IMR-90 (cell line): ENCODE measurements at regions not wholly inside any gene's neighbourhood (a gene's known extent, or its start where the extent isn't known, plus 50 kb on each side); places are given as distances from the start of the nearest gene placed in this dataset.

Experiments used
- ATAC-seq: fragments of 200-7000 bp; cut with Tn5 transposase; 2 replicates; pipeline ENCODE4 v1.9.1; 2020; ENCODE audit warnings: low read depth, mild to moderate bottlenecking, moderate library complexity
- BruUV-seq: library from RNA; stranded (reverse); fragments of 400-500 nt; replicated peaks from 2 replicates; lab custom pipeline; 2021; lab: Mats Ljungman, UMichigan
- CTCF ChIA-PET: fragments of 300-600 bp; formaldehyde crosslinking; extraction: SDS; loops from one replicate; lab custom pipeline; 2021; ENCODE audit warnings: antibody characterized with exemption; lab: Yijun Ruan, JAX
- POLR2A ChIA-PET: fragments of 300-600 bp; sonication (Branson Sonifier 250); formaldehyde crosslinking; loops from one replicate; lab custom pipeline; 2022; ENCODE audit warnings: antibody characterized with exemption; ENCODE audit not compliant: unreplicated experiment; lab: Charles Lee
- DNase-seq: peaks from one replicate; pipeline ENCODE4 v3.0.0; 2013
- H2AFZ ChIP-seq: replicated peaks from 2 replicates; pipeline ENCODE3; 2013; ENCODE audit warnings: low read length, mild to moderate bottlenecking; ENCODE audit not compliant: poor library complexity
- H2AK5ac ChIP-seq: 2 replicates; pipeline ENCODE4 v1.6.1; 2013; ENCODE audit warnings: low read depth, low read length, inconsistent platforms
- H2AK9ac ChIP-seq: replicated peaks from 2 replicates; pipeline ENCODE3; 2013; ENCODE audit warnings: mild to moderate bottlenecking, low read depth, low read length, moderate library complexity; ENCODE audit not compliant: poor library complexity
- H2BK120ac ChIP-seq: 2 replicates; pipeline ENCODE4 v1.6.1; 2013; ENCODE audit warnings: low read depth, low read length, inconsistent platforms
- H2BK15ac ChIP-seq: 3 replicates; pipeline ENCODE4 v1.6.1; 2013; ENCODE audit warnings: low read depth, low read length, inconsistent platforms
- H2BK20ac ChIP-seq: 2 replicates; pipeline ENCODE4 v1.6.1; 2013; ENCODE audit warnings: low read depth, mild to moderate bottlenecking, inconsistent platforms, low read length, moderate library complexity
- H2BK5ac ChIP-seq: 2 replicates; pipeline ENCODE4 v1.6.1; 2013; ENCODE audit warnings: mild to moderate bottlenecking, low read depth, low read length, inconsistent platforms; ENCODE audit not compliant: poor library complexity, severe bottlenecking
- H3K14ac ChIP-seq: replicated peaks from 2 replicates; pipeline ENCODE4 v1.6.1; 2013; ENCODE audit warnings: low read depth, low read length, inconsistent platforms
- H3K18ac ChIP-seq: 2 replicates; pipeline ENCODE4 v1.6.1; 2013; ENCODE audit warnings: low read depth, low read length, control low read depth
- H3K23ac ChIP-seq: 2 replicates; pipeline ENCODE4 v1.6.1; 2013; ENCODE audit warnings: low read depth, low read length, inconsistent platforms
- H3K27ac ChIP-seq: 2 replicates; pipeline ENCODE4 v1.5.1; 2013; ENCODE audit warnings: mild to moderate bottlenecking, control low read depth, low read length; ENCODE audit not compliant: insufficient read depth
- H3K27me3 ChIP-seq: 2 replicates; pipeline ENCODE4 v1.6.1; 2013; ENCODE audit warnings: low read length; ENCODE audit not compliant: control insufficient read depth, insufficient read depth
- H3K36me3 ChIP-seq: 2 replicates; pipeline ENCODE4 v1.6.1; 2013; ENCODE audit warnings: low read length, mixed read lengths; ENCODE audit not compliant: control insufficient read depth, insufficient read depth
- H3K4ac ChIP-seq: 2 replicates; pipeline ENCODE4 v1.6.1; 2013; ENCODE audit warnings: low read depth, low read length, inconsistent platforms
- H3K4me1 ChIP-seq: 2 replicates; pipeline ENCODE4 v1.6.1; 2013; ENCODE audit warnings: low read length, mixed read lengths; ENCODE audit not compliant: control insufficient read depth, insufficient read depth
- H3K4me2 ChIP-seq: 2 replicates; pipeline ENCODE4 v1.6.1; 2013; ENCODE audit warnings: low read depth, mild to moderate bottlenecking, control low read depth, low read length, moderate library complexity
- H3K4me3 ChIP-seq: 2 replicates; pipeline ENCODE4 v1.5.1; 2013; ENCODE audit warnings: low read depth, mild to moderate bottlenecking, control low read depth, low read length, moderate library complexity; ENCODE audit not compliant: insufficient read depth
- H3K56ac ChIP-seq: 2 replicates; pipeline ENCODE4 v1.6.1; 2013; ENCODE audit warnings: low read length, inconsistent platforms; ENCODE audit not compliant: insufficient read depth; ENCODE audit errors: extremely low read depth
- H3K79me1 ChIP-seq, 2 experiments: 2 replicates each; pipeline ENCODE4 v1.6.1; 2013; ENCODE audit warnings: low read length in 2 of 2, inconsistent platforms in 1 of 2, low read depth in 1 of 2
- H3K9ac ChIP-seq: 2 replicates; pipeline ENCODE4 v1.6.1; 2013; ENCODE audit warnings: low read depth, low read length, control low read depth
- H3K9me1 ChIP-seq: 2 replicates; pipeline ENCODE4 v1.6.1; 2013; ENCODE audit warnings: low read length, inconsistent platforms; ENCODE audit not compliant: insufficient read depth
- H3K9me3 ChIP-seq: 2 replicates; pipeline ENCODE4 v1.6.1; 2013; ENCODE audit warnings: low read length; ENCODE audit not compliant: control insufficient read depth, insufficient read depth
- H4K20me1 ChIP-seq: 2 replicates; pipeline ENCODE4 v1.6.1; 2013; ENCODE audit warnings: low read length, inconsistent platforms; ENCODE audit not compliant: insufficient read depth
- H4K5ac ChIP-seq: 2 replicates; pipeline ENCODE4 v1.6.1; 2013; ENCODE audit warnings: mild to moderate bottlenecking, low read depth, low read length, control low read depth
- H4K8ac ChIP-seq, 2 experiments: 2 replicates each; pipeline ENCODE4 v1.6.1; 2013; ENCODE audit warnings: low read depth in 2 of 2, low read length in 2 of 2, control low read depth in 1 of 2, inconsistent platforms in 1 of 2
- H4K91ac ChIP-seq: 2 replicates; pipeline ENCODE4 v1.6.1; 2013; ENCODE audit warnings: low read depth, low read length, inconsistent platforms; ENCODE audit not compliant: insufficient read depth
- BHLHE40 ChIP-seq: fragments of 150-350 bp; IDR thresholded peaks from 2 replicates; pipeline ENCODE4 v1.6.1; 2016; ENCODE audit warnings: mild to moderate bottlenecking, low read depth, low read length
- CEBPB ChIP-seq: IDR thresholded peaks from 2 replicates; pipeline ENCODE4 v1.6.1; 2012; ENCODE audit warnings: low read depth, low read length, improper control_type of control experiment
- CHD1 ChIP-seq: IDR thresholded peaks from 2 replicates; pipeline ENCODE4 v1.6.1; 2012; ENCODE audit warnings: low read depth, low read length, improper control_type of control experiment
- FOS ChIP-seq: fragments of 150-350 bp; IDR thresholded peaks from 2 replicates; pipeline ENCODE4 v1.6.1; 2016; ENCODE audit warnings: low read depth, low read length
- MAFK ChIP-seq: IDR thresholded peaks from 2 replicates; pipeline ENCODE4 v1.6.1; 2012; ENCODE audit warnings: low read depth, low read length, improper control_type of control experiment
- MAZ ChIP-seq: IDR thresholded peaks from 2 replicates; pipeline ENCODE4 v1.6.1; 2012; ENCODE audit warnings: low read depth, mild to moderate bottlenecking, low read length, improper control_type of control experiment, moderate library complexity, borderline replicate concordance
- MXI1 ChIP-seq: IDR thresholded peaks from 2 replicates; pipeline ENCODE4 v1.6.1; 2012; ENCODE audit warnings: low read depth, mild to moderate bottlenecking, low read length, moderate library complexity, borderline replicate concordance
- NFE2L2 ChIP-seq: fragments of 150-350 bp; IDR thresholded peaks from 2 replicates; pipeline ENCODE4 v1.6.1; 2016; ENCODE audit warnings: low read depth, mild to moderate bottlenecking, low read length
- POLR2A ChIP-seq: IDR thresholded peaks from 2 replicates; pipeline ENCODE4 v1.6.1; 2012; ENCODE audit warnings: mild to moderate bottlenecking, low read depth, low read length
- RAD21 ChIP-seq: IDR thresholded peaks from 2 replicates; pipeline ENCODE4 v1.6.1; 2012; ENCODE audit warnings: low read length, improper control_type of control experiment
- RCOR1 ChIP-seq: IDR thresholded peaks from 2 replicates; pipeline ENCODE4 v1.6.1; 2012; ENCODE audit warnings: mild to moderate bottlenecking, low read length, improper control_type of control experiment; ENCODE audit not compliant: insufficient replicate concordance
- RFX5 ChIP-seq: IDR thresholded peaks from 2 replicates; pipeline ENCODE4 v1.8.0; 2012; ENCODE audit warnings: low read depth, mild to moderate bottlenecking, low read length, moderate library complexity
- SMC3 ChIP-seq: fragments of 150-350 bp; IDR thresholded peaks from 2 replicates; pipeline ENCODE4 v1.6.1; 2016; ENCODE audit warnings: low read depth, mild to moderate bottlenecking, antibody characterized with exemption, low read length, moderate library complexity
- WGBS, 2 experiments: methylation state at CpG; one replicate each; pipeline versions ENCODE4 v1.1.5 to v1.1.7; 2013; ENCODE audit warnings: missing lambda C conversion rate in 2 of 2; ENCODE audit not compliant: insufficient read length in 1 of 2; ENCODE audit errors: extremely low coverage in 2 of 2; 5-methylcytosine and 5-hydroxymethylcytosine counted together
- dilution Hi-C: fragments of 300-500 bp; cut with HindIII; formaldehyde crosslinking; loops from one replicate; pipeline ENCODE4 v1.14.3; 2018; ENCODE audit warnings: low sequenced_read_pairs; ENCODE audit not compliant: unreplicated experiment
- in situ Hi-C: fragments of 300-500 bp; cut with MboI; formaldehyde crosslinking; loops from 3 replicates; pipeline ENCODE4 v1.14.3; 2019; ENCODE audit warnings: low sequenced_read_pairs, inconsistent platforms, mixed read lengths
- intact Hi-C: fragments of 100-400 bp; cut with micrococcal nuclease; formaldehyde crosslinking; loops from 2 replicates; pipeline ENCODE4 v1.10.0; 2022
- TF ChIP-seq, protein P1 (sequence below): fragments of 150-350 bp; IDR thresholded peaks from 2 replicates; pipeline ENCODE4 v1.6.1; 2016; ENCODE audit warnings: low read depth, mild to moderate bottlenecking, low read length, moderate library complexity, borderline replicate concordance
- TF ChIP-seq, protein P2 (sequence below): fragments of 150-350 bp; IDR thresholded peaks from 2 replicates; pipeline ENCODE4 v1.6.1; 2017; ENCODE audit warnings: mild to moderate bottlenecking, antibody characterized with exemption, low read length, low read depth
- TF ChIP-seq, protein P3 (sequence below): conservative IDR thresholded peaks from 2 replicates; pipeline ENCODE4 v1.5.1; 2012; ENCODE audit warnings: mild to moderate bottlenecking, low read depth, low read length, improper control_type of control experiment

GRCh38 chr19:28907534-28907933 lies 305.4 kb downstream of the UQCRFS1 start:
- no peak overlapping the region for H2BK15ac ChIP-seq
- in situ Hi-C loops (no loop called here), dilution Hi-C loops (no loop called here), intact Hi-C loops (loop anchor here (2.0 kb wide), 1 partner anchor 55 kb away; no protein-coding TSS in a partner anchor)
- no peak overlapping the region for H2BK20ac ChIP-seq
- H3K23ac ChIP-seq: no peak overlapping the region
- H3K4ac ChIP-seq: peak overlapping the region; percentile 31; the same call in 1 of the 2 replicates
- no peaks in the 10 kb centered on the region for H4K20me1 ChIP-seq
- H3K36me3 ChIP-seq: no peaks in the 10 kb centered on the region
- H3K79me1 ChIP-seq: no peaks in the 10 kb centered on the region
- H4K8ac ChIP-seq: no peak overlapping the region
- no peak overlapping the region for H3K27ac ChIP-seq
- H3K14ac ChIP-seq: no peak overlapping the region; the same call in 1 of the 2 replicates
- H3K4me2 ChIP-seq: no peak overlapping the region
- H2AFZ ChIP-seq: no peak overlapping the region
- TF ChIP-seq SMC3: no peak
- TF ChIP-seq, protein P1, sequence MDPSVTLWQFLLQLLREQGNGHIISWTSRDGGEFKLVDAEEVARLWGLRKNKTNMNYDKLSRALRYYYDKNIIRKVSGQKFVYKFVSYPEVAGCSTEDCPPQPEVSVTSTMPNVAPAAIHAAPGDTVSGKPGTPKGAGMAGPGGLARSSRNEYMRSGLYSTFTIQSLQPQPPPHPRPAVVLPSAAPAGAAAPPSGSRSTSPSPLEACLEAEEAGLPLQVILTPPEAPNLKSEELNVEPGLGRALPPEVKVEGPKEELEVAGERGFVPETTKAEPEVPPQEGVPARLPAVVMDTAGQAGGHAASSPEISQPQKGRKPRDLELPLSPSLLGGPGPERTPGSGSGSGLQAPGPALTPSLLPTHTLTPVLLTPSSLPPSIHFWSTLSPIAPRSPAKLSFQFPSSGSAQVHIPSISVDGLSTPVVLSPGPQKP: no peak
- TF ChIP-seq RCOR1: no peak
- TF ChIP-seq MXI1: no peak
- TF ChIP-seq, protein P2, sequence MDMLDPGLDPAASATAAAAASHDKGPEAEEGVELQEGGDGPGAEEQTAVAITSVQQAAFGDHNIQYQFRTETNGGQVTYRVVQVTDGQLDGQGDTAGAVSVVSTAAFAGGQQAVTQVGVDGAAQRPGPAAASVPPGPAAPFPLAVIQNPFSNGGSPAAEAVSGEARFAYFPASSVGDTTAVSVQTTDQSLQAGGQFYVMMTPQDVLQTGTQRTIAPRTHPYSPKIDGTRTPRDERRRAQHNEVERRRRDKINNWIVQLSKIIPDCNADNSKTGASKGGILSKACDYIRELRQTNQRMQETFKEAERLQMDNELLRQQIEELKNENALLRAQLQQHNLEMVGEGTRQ: no peak
- TF ChIP-seq MAZ: no peak
- no peak for TF ChIP-seq RFX5
- TF ChIP-seq CEBPB: no peak
- no peak for TF ChIP-seq RAD21
- no peak for TF ChIP-seq BHLHE40
- no peak for TF ChIP-seq MAFK
- no peak for TF ChIP-seq FOS
- TF ChIP-seq POLR2A: no peak
- TF ChIP-seq, protein P3, sequence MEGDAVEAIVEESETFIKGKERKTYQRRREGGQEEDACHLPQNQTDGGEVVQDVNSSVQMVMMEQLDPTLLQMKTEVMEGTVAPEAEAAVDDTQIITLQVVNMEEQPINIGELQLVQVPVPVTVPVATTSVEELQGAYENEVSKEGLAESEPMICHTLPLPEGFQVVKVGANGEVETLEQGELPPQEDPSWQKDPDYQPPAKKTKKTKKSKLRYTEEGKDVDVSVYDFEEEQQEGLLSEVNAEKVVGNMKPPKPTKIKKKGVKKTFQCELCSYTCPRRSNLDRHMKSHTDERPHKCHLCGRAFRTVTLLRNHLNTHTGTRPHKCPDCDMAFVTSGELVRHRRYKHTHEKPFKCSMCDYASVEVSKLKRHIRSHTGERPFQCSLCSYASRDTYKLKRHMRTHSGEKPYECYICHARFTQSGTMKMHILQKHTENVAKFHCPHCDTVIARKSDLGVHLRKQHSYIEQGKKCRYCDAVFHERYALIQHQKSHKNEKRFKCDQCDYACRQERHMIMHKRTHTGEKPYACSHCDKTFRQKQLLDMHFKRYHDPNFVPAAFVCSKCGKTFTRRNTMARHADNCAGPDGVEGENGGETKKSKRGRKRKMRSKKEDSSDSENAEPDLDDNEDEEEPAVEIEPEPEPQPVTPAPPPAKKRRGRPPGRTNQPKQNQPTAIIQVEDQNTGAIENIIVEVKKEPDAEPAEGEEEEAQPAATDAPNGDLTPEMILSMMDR: no peak
- TF ChIP-seq CHD1: no peak
- TF ChIP-seq NFE2L2: no peak
- no peak overlapping the region for H3K18ac ChIP-seq
- no CpG with 5 or more reads among the region's 7 CpGs for WGBS, 2 experiments
- no peak overlapping the region for H2AK9ac ChIP-seq
- H3K4me1 ChIP-seq: 0 out of 2 replicates have a peak, but pooled peaks cover 2% of the 10 kb centered on the region
- H2BK120ac ChIP-seq: peak overlapping the region; percentile 16; the same call in 1 of the 2 replicates
- ChIA-PET CTCF (no interaction called here), POLR2A (no interaction called here)
- H3K56ac ChIP-seq: no peak overlapping the region
- no peak for ATAC-seq
- H3K27me3 ChIP-seq: no peaks in the 10 kb centered on the region
- H3K9me1 ChIP-seq: no peaks in the 10 kb centered on the region
- no peak overlapping the region for H4K5ac ChIP-seq
- H2BK5ac ChIP-seq: no peak overlapping the region
- no peak for DNase-seq
- H4K91ac ChIP-seq: 0 out of 2 replicates have a peak overlapping the region, but pooled peaks have one; percentile 34
- 0 out of 2 replicates have a peak overlapping the region, but pooled peaks have one; percentile 24 for H2AK5ac ChIP-seq
- no TSS peak for BruUV-seq
- H3K9me3 ChIP-seq: no peaks in the 10 kb centered on the region; the same call in 1 of the 2 replicates
- H3K9ac ChIP-seq: no peak overlapping the region
- no peak overlapping the region for H3K4me3 ChIP-seq
